HG03439 (cell line): ENCODE measurements at regions not wholly inside any gene's neighbourhood (a gene's known extent, or its start where the extent isn't known, plus 50 kb on each side); places are given as distances from the start of the nearest gene placed in this dataset.
"Not testable (repeated sequence)": the region's sequence is repeated elsewhere in the genome, so short reads cannot be mapped to it uniquely, and the experiment has no call there.

Source experiments
- ATAC-seq: cut with Tn5 transposase; IDR thresholded peaks from one replicate; pipeline ENCODE4 v1.9.1; 2021; ENCODE audit warnings: mild to moderate bottlenecking, moderate library complexity; ENCODE audit not compliant: unreplicated experiment

DNA sequence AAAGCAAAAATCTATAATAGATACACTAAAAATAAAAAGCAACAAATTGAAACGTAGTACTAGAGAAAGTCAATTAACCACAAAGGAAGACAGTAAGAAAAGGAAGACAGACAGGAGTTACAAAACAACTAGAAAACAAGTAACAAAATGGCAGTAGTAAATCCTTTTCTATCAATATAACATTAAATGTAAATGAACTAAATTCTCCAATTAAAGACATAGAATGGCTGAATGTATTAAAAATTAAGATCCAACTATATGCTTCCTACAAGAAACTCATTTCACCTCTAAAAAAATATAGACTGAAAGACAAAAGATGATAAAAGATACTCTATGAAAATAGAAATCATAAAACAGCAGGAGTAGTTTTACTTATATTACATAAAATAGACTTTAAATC is 79.1 kb downstream of the CTH start:
- ATAC-seq = no peak

DNA sequence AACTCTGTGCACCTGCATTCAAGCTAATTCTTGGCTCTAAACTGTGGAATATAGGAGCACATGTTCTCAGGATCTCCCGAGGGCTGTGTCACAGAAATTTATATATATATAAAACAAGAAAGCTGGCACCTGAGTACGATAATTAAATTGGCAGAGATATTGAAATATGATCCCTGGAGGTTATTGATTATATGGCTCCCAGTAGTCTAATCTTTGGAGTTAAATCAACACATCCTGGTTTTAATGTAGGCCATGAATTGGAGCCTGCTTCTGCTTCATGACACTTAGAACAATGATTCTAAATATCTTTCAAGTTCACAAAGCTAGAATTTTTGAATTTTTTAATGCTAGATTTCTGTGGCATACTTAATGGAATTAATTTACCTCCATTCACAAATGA is 84.3 kb downstream of the CTH start:
- ATAC-seq = no peak

DNA sequence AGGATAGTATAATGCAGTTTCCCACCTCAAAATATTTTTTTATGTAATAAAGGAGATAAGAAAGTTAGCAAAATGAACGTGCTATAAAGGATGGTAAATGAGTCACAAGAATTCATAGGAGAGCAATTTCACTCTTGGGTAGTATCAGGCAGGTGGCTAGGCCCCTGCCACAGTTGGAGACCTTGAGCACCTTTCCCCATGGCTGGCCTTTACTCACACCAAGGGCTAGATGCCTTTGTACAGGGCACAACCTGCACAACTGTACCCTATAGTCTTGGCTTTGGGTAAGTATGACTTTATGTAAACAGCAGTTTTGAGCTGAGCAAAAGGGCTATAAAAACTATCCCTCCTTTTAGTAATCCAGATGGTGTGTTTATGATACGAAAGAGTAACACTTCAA is 85.1 kb downstream of the CTH start:
- no peak for ATAC-seq

DNA sequence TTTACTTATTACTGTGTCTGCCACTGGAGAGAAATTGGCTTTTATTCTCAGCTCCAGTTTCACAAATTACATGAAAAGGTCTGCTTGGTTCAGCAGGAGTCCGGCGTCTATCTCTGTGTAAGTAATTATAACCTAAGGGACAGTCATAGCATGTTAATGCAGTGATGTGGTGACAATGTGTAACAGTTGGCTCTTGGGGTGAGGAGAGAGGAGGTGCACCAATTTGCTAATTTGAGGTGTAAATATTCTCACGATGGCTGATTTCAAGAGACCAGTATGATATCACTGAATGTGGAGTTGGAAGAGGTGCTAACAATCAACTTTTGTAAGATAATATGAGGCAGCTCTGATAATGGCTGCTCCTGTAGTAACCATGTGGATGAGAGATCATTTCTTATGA is 86.1 kb downstream of the CTH start:
- ATAC-seq = no peak

DNA sequence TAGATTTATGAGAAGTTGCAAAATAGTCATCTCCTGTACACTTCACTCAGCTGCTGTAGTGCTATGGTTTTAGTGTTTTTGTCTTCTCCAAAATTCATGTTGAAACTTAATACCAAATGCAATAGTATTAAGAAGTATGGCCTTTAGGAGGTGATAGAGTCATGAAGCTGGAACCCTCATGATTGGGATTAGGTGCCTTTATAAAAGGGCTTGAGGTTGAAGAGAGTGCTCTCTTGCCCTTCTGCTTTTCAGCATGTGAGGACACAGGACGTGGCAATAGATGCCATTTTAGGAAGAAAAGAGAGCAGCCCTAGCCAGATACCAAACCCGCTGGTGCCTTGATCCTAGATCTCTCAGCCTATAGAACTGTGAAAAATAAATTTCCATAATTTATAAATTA is 87.6 kb downstream of the CTH start:
- no peak for ATAC-seq

DNA sequence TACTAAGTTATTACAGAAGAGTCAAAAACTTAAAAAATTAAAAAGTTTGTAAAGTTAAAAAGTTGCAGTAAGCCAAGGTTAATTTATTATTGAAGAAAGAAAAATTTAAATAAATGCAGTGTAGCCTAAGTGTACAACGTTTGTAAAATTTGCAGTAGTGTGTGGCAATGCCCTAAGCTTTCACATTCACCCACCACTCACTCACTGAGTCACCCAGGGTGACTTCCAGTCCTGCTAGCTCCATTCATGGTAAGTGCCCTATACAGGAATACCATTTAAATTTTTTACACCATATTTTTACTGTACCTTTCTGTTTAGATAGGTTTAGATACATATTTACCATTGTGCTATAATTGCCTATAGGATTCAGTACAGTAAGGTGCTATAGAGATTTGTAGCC is 88.6 kb downstream of the CTH start:
- ATAC-seq = no peak

DNA sequence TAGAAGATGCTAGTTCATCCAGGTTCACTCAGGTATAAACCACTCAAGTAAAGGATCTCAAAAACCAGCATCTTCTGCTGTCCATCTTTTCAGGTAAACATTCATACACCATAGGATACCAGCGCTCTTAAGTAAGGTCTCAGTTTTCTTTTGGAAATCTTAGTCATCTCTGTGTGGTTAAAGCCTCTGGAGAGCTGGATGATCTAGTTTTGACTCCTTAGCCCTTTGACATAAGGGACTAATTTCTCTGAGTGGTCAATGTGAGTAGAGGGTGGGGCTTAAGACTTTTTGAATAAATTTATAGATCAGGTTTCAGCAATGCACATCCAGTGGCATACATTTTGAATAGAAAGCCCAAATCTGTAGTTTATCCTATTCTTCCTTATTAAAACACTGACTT is 92.3 kb downstream of the CTH start:
- ATAC-seq = no peak

DNA sequence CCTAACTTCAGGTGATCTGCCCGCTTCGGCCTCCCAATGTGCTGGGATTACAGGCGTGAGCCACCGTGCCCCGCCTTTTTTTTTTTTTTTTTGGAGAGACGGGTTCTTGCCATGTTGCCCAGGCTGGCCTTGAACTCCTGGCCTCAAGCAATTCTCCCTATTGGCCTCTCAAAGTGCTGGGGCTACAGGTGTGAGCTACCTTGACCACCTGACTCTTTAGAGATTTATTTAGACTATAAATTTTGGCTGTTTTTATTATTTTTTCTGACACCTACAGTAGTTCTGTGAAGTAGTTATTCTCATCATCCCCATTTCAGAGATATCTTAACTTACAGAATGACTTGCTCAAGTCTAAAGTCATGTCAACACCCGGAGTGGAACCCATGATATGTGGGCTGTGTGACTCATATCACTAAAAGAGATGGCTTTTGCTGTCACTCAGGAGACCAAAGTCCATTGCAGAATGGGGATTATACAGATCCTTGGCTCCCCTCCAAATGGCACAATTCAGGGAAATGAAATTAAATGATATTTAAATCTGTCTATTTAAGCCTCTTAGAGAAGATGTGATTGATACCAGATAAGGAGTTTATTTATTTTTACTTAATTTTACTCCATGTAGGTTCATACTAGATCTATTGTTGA is 93.2 kb downstream of the CTH start:
- peak; percentile 99 for ATAC-seq

DNA sequence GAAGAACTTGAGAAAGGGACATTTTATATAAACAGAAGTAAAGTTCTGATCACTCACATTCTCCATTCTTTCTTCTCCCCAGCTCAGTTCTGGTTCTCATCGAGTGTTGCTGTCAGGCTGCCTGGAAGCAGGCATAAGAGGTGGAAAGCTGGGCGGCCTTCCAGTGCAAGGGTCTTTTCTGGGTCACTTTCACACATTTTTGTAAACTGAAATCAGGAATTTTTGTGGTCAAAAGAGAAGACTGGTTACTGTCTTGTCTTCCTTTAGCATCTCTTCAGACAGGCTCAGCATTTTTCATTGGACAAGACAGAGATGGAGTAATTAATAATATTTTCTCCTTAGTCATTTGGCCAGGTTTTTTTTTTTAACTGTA is 93.7 kb downstream of the CTH start:
- ATAC-seq = peak; percentile 27

DNA sequence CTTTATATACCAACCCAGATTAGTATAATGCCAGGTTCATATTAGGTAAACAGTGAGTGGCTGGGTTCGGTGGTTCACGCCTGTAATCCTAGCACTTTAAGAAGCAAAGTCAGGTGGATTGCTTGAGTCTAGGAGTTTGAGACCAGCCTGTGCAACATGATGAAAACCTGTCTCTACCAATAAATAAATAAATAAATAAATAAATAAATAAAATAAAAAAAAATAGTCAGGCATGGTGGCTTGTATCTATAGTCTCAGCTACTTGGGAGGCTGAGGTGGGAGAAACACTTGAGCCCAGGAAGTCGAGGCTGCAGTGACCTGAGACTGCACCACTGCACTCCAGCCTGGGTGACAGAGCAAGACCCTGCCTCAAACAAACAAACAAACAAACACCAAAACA is 96.9 kb downstream of the CTH start:
- not testable (repeated sequence) for ATAC-seq

DNA sequence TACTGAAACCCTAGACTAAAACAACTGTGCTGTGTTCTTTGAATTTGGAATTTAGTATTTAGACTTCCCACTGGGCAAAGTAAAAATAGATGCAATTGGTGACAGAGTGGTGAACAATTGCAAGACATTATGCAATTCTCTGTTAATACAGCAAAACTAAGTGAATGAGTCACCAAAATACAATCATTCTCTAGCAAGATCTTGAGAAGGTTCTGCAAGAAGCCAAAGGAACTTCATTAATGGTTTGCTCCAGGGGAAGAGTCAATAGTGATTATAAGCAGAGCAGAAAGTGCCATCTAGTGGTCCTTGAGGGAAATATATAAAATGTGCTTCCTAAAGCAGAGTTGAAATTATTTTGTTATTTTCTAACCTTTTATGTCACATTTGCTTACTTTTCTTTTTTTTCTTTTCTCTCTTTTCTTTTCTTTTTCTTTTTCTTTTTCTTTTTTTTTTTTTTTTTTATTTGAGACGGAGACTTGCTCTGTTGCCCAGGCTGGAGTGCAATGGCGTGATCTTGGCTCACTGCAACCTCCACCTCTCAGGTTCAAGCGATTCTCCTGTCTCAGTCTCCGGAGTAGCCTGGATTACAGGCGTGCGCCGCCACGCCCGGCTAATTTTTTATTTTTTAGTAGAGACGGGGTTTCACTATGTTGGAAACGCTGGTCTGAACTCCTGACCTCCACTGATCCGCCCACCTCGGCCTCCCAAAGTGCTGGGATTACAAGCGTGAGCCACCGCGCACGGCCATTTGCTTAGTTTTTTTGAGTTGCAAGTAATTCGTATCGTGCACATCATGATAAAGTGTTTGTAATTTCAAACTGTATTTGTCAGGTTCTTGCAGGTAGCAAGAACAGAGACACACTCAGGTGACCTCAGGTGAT is 99.2 kb downstream of the CTH start:
- ATAC-seq = peak; percentile 88

DNA sequence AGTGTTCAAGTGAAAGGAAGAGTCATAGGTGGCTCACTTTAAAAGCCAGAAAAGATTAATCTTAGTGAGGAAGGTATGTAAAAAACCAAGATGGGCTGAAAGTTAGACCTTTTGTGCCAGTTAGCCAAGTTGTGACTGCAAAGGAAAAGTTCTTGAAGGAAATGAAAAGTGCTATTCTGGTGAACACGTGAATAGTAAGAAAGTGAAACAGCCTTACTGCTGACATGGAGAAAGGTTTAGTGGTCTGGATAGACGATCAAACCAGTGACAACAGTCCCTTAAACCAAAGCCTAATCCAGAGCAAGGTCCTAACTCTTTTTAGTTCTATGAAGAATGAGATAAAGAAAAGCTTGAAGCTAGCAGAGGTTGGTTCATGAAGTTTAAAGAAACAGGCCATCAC is 106.4 kb downstream of the CTH start:
- ATAC-seq = no peak

DNA sequence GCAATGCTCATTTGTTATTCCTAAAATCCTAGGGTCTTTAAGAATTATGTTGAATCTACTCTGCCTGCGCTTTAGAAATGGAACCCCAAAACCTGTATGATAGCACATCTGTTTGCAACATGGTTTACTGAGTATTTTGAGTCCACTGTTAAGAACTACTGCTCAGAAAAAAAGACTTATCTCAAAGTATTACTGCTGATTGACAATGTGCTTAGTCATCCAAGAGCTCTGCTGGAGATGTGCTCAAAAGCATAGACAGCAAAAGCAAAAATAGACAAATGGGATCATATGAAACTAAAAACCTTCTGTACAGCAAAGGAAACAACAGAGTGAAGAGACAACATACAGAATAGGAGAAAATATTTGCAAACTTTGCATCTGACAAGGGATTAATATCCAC is 107.0 kb downstream of the CTH start:
- ATAC-seq = no peak

DNA sequence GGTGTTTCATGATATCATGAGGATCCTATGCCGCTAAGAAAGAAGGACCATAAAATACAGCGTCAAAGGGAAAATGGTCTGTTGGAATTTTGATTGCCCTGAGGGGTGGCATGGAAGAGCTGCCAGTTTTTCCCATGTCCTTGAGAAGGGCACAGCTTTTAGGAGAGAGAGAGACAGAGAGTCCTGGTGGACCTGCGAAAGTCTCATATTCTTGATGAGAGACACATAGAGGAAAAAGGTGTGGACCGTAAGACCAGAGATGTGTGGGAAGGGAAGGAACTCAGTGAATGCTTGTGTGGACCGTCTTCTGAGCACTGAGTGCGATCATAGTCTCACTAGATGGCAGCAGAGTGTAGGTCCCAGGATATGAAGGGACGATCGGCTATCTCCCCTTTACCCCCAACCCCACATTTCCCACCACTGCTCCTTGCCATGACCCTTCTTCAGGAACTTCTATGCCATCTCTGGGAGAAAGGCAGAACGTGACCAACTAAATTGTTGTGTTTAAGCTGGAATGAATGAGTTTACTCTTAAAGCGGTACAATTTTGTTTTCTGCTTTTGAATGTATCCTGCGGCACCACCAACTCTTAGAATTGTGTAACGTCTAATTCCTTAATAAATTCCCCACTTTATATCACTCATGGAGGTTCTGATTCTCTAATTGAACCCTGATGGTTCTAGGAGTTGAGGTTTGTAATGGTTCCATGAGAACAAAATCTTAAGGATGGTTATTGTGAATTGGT is 117.7 kb downstream of the CTH start:
- no peak for ATAC-seq

DNA sequence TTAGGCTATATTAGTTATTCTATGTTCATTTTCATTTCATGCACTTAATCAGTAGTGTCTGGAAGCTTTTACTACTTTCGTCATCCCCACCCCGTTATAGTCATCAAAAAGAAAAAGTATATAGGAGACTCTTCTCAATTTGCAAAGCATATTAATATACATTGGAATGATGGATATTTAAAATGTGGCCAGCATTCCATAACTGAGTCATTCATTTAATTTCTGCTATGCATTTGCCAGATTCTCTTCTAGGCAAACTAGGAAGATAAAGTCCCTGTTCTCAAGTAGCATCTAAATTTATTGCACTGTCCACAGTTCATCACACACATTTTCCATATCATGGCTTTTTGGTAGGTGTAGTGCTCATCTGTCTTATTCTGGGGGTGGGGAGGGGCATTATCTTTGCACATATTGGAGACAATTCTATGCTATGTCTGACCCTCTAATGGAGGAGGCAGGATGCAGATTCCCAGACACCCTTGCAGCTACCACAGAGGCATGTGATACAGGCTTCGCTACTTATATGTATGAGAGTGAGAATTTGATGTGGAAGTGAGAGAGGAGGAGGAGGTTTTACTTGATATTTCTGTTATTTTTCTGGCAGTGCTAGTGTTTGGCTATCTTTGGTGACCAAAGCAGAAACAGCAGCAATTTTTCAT is 125.8 kb downstream of the CTH start:
- no peak for ATAC-seq

DNA sequence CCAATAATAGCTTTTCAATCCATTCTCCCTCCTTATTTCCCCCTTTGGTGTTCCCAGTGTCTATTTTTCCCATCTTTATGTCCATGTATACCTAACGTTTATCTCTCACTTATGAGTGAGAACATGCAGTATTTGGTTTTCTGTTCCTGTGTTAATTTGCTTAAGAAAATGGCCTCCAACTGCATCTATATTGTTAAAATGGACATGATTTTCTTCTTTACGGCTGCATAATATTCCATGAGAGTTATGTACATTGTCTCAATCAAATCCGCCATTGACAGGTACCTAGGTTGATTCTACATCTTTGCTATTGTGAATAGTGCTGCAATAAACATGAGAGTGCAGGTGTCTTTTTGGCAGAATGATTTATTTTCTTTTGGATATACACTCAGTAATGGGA is 126.7 kb downstream of the CTH start:
- ATAC-seq = no peak

DNA sequence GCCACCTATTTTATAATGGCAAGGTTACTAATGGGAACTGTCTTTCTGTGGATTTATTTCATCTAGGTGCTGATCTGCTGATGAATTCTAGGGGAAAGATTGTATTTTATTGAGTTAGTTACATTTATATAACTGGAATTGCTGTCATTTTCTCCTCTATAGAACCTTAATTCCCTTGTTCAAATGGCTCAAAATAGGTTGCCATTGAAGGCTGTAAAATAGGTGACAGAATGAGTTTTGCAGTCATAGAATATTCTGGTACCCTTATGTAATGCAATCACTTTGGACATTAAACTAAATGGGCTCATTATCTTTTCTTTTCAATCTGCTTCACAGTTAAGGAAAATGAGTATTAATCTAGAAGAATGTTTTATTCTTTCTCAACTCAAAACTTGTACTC is 131.0 kb downstream of the CTH start:
- no peak for ATAC-seq

DNA sequence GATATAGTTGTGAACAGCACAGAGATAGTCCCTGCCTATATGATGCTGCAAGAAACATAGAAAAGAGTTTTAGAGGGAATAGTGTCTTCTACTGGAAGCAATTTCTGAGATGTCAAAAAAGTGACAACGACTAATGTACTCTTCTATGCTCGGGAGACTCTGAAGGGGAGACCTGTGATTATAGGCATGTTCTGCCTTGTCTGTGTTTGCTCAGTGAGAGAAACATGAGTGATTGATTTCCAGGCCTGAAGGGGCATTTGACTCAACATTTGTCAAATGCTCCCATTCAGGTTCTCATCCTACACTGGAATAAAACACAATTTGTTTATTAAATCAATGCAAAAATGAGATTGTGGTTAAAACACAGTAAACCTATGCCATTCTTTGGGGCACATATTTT is 131.8 kb downstream of the CTH start:
- no peak for ATAC-seq

DNA sequence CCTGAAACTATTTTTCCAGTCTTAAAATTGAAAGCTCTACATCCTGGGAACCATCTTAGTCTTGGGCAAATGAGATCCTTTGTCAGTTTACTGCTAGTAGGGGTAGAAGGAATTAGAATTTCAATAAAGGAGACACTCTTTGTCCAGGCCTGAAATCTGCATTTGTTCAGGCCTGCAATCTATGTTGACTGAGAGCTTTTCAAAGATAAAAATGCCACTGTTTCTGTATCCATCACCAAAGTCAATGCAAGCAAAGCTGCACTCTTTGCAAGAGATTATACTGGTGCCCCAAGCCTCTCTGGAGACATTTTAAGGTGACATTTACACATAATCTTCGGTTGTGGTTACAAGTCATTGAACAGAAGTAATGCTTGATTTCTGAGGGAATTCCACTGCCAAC is 135.7 kb downstream of the CTH start:
- ATAC-seq = no peak

DNA sequence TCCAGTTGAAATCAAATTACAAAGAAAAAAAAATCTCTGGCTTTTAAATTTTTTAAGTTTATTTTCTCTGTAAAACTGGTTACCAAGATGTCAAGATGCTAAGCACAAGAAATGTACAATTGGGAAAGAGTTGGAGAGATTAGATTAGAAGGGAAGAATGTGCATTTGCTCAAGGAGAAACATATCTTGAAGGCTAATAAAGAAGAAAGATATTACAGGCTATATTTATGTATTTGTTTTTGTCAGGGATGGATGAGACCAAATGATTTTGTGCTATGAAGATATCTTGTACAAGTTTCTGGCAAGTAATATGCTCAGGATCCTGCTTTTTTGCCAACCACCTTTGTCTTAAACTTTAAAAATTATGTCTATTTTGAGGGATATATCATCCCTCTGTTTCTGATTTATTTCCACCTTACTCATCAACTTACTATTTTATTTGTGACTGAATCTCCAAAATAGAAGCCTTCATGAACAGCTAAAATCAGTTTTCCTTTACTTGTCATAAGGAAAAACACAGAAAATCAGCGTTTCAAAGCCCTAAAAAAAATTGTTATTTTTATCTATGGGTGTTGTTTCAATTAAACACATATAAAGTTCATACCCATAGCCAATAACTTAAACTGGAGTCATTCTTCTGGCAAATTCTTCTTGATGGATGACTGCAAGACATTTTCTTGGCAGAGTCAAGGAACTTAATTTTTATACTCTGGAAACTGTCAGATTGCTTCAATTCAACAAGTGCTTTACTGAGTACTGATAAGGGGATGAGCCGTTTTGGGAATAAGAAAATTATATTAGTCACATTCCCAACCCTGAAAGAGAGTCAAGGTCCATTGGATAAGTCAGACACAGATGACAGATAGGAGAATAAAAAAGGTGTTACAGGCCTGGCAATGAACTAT is 141.8 kb downstream of the CTH start:
- no peak for ATAC-seq
